ENCODE measurements at regions not wholly inside any gene's neighbourhood (a gene's known extent, or its start where the extent isn't known, plus 50 kb on each side); places are given as distances from the start of the nearest gene placed in this dataset.
A peak's percentile ranks its signal among the peaks of the same experiment; 100 is the strongest.

DNA sequence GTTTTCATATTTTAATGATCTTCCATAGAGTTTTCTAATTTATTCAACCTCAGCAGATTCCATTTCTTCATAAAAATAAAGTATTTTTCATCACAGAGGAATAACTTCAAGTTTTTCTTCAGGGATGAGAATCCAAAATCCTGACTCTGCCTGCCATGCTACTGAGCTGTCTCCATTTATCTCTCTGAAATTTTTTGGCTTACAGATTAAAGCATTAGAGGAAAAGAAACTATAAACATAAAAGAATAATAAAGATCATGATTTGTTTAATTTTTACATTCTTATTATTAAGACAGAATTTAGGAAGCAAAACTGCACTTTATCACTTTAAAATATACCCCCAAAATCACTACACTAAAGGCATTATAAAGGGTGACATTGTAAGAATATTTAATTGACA, 301.8 kb upstream of the NFE2L3 start:
- Histone ChIP-seq H3K4me1 (ENCODE audit: control insufficient read depth in 1 of 2, insufficient read depth in 1 of 2, low read depth in 1 of 2, low read length in 1 of 2) (peaks cover 3 to 13% of the 10 kb centered on the region in 2 experiments), H3K36me3 (no peaks in the 10 kb centered on the region), H3K4me3 (ENCODE audit: low read depth in 1 of 2, low read length in 1 of 2) (no peak overlapping the region), H3K27me3 (peaks cover 100% of the 10 kb centered on the region), H3K27ac (no peak overlapping the region), H3K9me3 (peaks cover 3% of the 10 kb centered on the region)
- TF ChIP-seq, protein P1, sequence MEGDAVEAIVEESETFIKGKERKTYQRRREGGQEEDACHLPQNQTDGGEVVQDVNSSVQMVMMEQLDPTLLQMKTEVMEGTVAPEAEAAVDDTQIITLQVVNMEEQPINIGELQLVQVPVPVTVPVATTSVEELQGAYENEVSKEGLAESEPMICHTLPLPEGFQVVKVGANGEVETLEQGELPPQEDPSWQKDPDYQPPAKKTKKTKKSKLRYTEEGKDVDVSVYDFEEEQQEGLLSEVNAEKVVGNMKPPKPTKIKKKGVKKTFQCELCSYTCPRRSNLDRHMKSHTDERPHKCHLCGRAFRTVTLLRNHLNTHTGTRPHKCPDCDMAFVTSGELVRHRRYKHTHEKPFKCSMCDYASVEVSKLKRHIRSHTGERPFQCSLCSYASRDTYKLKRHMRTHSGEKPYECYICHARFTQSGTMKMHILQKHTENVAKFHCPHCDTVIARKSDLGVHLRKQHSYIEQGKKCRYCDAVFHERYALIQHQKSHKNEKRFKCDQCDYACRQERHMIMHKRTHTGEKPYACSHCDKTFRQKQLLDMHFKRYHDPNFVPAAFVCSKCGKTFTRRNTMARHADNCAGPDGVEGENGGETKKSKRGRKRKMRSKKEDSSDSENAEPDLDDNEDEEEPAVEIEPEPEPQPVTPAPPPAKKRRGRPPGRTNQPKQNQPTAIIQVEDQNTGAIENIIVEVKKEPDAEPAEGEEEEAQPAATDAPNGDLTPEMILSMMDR (IDR thresholded peaks at IDR 0.05), result no peak

DNA sequence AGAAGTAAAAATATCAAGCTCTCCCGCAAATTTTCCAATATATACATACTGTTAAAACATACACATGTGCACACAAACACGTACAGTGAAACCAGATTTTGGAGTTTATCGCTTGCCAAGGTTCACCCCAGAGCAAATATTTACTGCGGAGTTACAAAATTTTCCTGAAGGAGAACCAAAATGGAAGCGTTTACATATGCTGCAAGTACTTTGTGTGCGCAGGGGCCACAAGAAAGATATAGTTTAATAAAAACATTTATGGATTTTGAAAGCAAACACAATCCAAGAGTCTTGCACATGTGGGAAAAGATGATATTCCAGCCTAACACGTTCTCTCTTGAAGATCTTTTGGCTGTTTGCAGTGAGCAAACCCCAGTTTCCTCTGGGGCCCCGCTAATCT, 301.3 kb upstream of the NFE2L3 start:
- Histone ChIP-seq H3K27me3 (peaks cover 100% of the 10 kb centered on the region), H3K4me1 (ENCODE audit: control insufficient read depth in 1 of 2, insufficient read depth in 1 of 2, low read depth in 1 of 2, low read length in 1 of 2) (peaks cover 3 to 13% of the 10 kb centered on the region in 2 experiments), H3K27ac (no peak overlapping the region), H3K4me3 (ENCODE audit: low read depth in 1 of 2, low read length in 1 of 2) (no peak overlapping the region), H3K9me3 (peaks cover 6% of the 10 kb centered on the region), H3K36me3 (no peaks in the 10 kb centered on the region)
- TF ChIP-seq, protein P1 (IDR thresholded peaks at IDR 0.05), result no peak

DNA sequence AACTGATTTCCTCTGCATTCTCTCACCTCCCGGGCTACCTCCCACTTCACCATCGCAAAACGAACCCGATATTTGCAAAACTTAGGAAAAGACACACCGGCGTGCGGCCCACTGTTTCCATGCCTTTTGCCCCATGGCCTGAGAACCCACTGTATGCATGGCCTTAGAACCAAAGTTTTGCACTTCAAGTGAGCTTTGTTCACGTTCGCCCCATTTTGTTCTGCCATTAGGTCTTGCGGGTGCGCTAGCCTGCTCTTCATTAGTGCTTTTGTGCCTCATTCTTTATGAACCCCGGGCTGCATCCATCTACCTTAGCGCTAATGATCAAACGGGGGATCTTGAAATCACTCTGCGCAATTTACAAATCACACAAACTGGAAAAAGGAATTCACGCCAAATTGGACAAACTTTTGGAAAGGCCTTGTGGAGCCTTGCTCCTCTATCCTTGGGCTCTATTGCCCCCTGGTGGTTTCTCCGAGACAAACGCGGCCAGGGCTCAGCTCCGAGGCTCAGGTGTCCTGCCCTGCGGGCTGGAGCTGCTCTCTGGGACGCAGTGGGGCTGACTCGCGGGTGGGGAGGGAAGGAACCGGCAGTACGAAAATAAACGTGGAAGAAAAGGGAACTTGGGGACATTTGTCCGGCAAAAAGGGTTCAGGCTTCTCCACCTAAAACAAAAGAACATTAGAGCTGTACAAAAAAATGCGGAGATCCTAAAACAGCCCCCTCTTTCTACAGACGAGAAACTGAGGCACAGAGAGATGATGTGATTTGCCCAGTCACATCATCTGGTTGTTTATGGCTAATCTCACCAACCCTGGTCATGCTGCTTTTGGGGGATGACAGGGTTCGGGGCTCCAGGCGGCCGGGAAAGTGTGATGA, 300.4 kb upstream of the NFE2L3 start:
- peaks cover 11 to 16% of the 10 kb centered on the region in 2 experiments for H3K4me1 ChIP-seq (ENCODE audit: control insufficient read depth in 1 of 2, insufficient read depth in 1 of 2, low read depth in 1 of 2, low read length in 1 of 2)
- no peaks in the 10 kb centered on the region for H3K36me3 ChIP-seq
- H3K27ac ChIP-seq, result no peak overlapping the region
- H3K27me3 ChIP-seq, result peaks cover 100% of the 10 kb centered on the region
- TF ChIP-seq, protein P1 (IDR thresholded peaks at IDR 0.05), result no peak
- no peak overlapping the region for H3K4me3 ChIP-seq (ENCODE audit: low read depth in 1 of 2, low read length in 1 of 2)
- peaks cover 6% of the 10 kb centered on the region for H3K9me3 ChIP-seq

DNA sequence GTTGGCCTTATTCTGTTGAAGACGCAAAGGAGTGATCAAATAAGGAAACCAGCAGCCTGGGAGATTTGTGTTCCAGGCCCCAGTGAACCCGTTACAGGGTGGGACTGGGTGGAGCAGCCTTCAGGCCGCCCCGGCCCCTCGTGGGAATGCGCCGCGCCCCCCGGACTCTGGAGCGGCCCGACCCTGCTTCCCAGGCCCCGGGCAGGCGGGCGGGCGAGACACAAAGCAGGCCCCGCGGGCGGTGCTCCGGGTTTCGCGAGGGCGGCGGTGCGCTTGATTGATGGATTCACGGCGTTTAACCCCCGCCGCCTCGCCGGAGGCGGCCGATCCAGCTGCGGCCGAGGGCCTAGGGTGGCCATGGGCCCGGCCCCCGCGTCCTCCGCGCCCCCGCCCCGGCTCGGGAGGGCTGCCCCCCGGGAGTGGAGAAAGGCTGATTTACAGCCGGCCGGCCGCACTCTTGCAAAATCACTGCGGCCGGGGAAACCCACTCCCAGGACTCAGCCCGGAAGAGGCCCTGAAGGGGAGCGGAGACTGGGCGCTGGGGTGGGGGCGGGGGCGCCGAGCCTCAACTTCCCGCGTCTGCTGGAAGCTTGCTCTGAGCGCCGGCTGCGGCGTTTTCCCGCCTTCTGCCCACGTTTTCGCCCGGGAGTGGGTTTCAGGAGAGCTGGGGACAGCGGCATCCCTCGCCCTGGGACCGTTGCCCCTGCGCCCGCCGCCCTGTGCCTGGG, 299.6 kb upstream of the NFE2L3 start:
- Histone ChIP-seq H3K4me3 (ENCODE audit: low read depth in 1 of 2, low read length in 1 of 2) (peak overlapping the region in 1 of 2 experiments; percentile 32), H3K4me1 (ENCODE audit: control insufficient read depth in 1 of 2, insufficient read depth in 1 of 2, low read depth in 1 of 2, low read length in 1 of 2) (peaks cover 18 to 24% of the 10 kb centered on the region in 2 experiments), H3K27me3 (peaks cover 100% of the 10 kb centered on the region), H3K36me3 (no peaks in the 10 kb centered on the region), H3K27ac (no peak overlapping the region), H3K9me3 (peaks cover 13% of the 10 kb centered on the region)
- TF ChIP-seq, protein P1 (IDR thresholded peaks at IDR 0.05), result no peak

DNA sequence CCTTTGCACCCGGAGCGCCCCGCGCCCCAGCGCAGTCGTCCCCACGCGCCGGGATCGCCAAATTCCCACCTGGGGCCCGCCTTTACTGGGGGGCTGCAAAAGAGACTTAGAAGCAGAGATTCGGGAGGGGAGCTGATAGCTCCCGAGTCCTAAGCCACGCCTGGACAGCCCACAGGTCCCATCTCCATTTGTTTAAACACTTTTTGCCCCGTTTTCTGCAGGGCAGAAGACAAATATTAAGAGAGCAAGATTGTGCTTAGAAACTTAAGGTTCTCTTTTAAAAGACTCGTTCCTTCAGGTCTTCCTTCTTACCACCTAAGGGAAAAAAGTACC, 299.1 kb upstream of the NFE2L3 start:
- TF ChIP-seq, protein P1 (IDR thresholded peaks at IDR 0.05), result no peak
- peak overlapping the region in 1 of 2 experiments; percentile 32 for H3K4me3 ChIP-seq (ENCODE audit: low read depth in 1 of 2, low read length in 1 of 2)
- H3K9me3 ChIP-seq, result peaks cover 18% of the 10 kb centered on the region
- no peak overlapping the region for H3K27ac ChIP-seq
- H3K36me3 ChIP-seq, result no peaks in the 10 kb centered on the region
- H3K27me3 ChIP-seq, result peaks cover 100% of the 10 kb centered on the region
- H3K4me1 ChIP-seq (ENCODE audit: control insufficient read depth in 1 of 2, insufficient read depth in 1 of 2, low read depth in 1 of 2, low read length in 1 of 2), result peaks cover 23 to 29% of the 10 kb centered on the region in 2 experiments

All from neutrophil (primary cell).